ENCODE measurements at regions not wholly inside any gene's neighbourhood (a gene's known extent, or its start where the extent isn't known, plus 50 kb on each side); places are given as distances from the start of the nearest gene placed in this dataset.
"Not testable (repeated sequence)": the region's sequence is repeated elsewhere in the genome, so short reads cannot be mapped to it uniquely, and the experiment has no call there.

DNA sequence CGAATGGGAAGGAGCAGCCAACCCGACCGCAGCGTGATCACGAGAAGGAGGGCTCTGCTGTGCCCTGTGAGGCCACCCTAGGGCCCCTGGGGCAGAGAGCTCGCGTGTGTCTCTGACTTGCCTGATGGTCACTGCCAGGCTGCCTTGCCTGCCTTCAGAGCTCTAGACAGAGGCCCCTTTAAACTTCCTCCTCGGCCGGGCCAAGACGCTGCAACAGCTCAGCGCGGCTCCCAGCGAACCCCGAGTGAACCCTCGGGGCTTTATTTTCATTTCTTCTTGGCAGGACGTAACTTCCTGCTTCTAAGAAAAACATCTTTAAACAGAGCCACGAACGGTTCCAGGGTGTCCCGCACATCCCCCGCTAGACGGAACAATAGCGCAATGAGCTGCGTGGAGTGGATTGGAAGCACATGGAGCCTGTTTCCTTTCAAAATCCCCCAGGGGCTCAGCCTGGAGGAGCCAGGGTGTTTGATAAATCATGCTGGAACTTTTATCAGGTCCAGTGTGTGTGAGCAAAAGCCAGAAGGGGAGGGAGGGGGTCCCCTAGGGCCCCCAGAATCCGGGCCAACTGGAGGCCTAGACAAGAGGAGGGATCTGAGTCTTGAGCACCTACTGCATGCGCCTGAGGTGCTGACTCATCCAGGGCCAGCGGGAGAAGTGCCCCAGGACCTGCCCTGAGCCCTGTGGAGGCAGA, 134.1 kb upstream of the GDF10 start:
- intact Hi-C loops (cut with DNase I; ENCODE audit: low total_unique reads) = no loop called here
- TF ChIP-seq EP300 (IDR thresholded peaks at IDR 0.05) = no peak
- TF ChIP-seq POLR2A (IDR thresholded peaks at IDR 0.05) = no peak
- TF ChIP-seq, protein P1, sequence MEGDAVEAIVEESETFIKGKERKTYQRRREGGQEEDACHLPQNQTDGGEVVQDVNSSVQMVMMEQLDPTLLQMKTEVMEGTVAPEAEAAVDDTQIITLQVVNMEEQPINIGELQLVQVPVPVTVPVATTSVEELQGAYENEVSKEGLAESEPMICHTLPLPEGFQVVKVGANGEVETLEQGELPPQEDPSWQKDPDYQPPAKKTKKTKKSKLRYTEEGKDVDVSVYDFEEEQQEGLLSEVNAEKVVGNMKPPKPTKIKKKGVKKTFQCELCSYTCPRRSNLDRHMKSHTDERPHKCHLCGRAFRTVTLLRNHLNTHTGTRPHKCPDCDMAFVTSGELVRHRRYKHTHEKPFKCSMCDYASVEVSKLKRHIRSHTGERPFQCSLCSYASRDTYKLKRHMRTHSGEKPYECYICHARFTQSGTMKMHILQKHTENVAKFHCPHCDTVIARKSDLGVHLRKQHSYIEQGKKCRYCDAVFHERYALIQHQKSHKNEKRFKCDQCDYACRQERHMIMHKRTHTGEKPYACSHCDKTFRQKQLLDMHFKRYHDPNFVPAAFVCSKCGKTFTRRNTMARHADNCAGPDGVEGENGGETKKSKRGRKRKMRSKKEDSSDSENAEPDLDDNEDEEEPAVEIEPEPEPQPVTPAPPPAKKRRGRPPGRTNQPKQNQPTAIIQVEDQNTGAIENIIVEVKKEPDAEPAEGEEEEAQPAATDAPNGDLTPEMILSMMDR (IDR thresholded peaks at IDR 0.05) = no peak
- peak in 1 of 3 donors; percentile 44 for TF ChIP-seq POLR2AphosphoS5 (IDR thresholded peaks at IDR 0.05)
- Histone ChIP-seq H3K27ac (peak overlapping the region in 4 of 5 donors; percentile 59 to 83 (median 71)), H3K27me3 (peaks cover 0 to 4% (median 3%) of the 10 kb centered on the region in 3 donors), H3K36me3 (no peaks in the 10 kb centered on the region), H3K9me3 (no peaks in the 10 kb centered on the region), H3K4me3 (peak overlapping the region; percentile 15 to 29 (median 28)), H3K4me1 (peaks cover 6 to 31% (median 11%) of the 10 kb centered on the region in 4 donors)
- DNase-seq = peak in 1 of 2 donors; percentile 91
- WGBS, 5 donors = 18 to 45% (median 35%) methylated on average over 25 to 26 of the region's 26 CpGs

DNA sequence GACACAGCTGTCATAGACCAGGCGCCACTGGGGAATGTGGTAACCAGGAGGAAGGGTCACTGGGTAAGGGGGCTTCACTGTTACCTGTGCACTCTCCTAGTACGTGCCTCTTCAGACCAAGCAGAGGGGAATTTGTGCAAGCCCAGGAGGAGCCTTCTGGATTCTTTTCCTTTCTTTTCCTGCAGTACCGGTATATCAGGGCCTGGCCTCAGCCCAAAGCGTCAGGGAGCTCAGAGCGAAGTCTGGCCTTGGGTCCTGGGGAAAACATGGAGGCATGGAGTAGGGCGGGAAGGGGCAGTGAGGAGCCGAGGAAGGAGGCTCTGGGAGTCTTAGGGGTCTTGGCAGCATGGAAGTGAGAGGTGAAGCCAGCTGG, 133.6 kb upstream of the GDF10 start:
- 76 to 87% (median 77%) methylated on average over 7 of the region's 7 CpGs for WGBS, 5 donors
- intact Hi-C loops (cut with DNase I; ENCODE audit: low total_unique reads) = no loop called here
- peaks cover 6 to 30% (median 11%) of the 10 kb centered on the region in 4 donors for H3K4me1 ChIP-seq
- H3K4me3 ChIP-seq = no peak overlapping the region
- TF ChIP-seq POLR2A (IDR thresholded peaks at IDR 0.05) = no peak
- no peak for TF ChIP-seq POLR2AphosphoS5 (IDR thresholded peaks at IDR 0.05)
- H3K27me3 ChIP-seq = peaks cover 0 to 4% (median 3%) of the 10 kb centered on the region in 3 donors
- no peaks in the 10 kb centered on the region for H3K9me3 ChIP-seq
- H3K27ac ChIP-seq = peak overlapping the region in 4 of 5 donors; percentile 59 to 83 (median 71)
- H3K36me3 ChIP-seq = no peaks in the 10 kb centered on the region
- peak in 1 of 2 donors; percentile 34 for DNase-seq

DNA sequence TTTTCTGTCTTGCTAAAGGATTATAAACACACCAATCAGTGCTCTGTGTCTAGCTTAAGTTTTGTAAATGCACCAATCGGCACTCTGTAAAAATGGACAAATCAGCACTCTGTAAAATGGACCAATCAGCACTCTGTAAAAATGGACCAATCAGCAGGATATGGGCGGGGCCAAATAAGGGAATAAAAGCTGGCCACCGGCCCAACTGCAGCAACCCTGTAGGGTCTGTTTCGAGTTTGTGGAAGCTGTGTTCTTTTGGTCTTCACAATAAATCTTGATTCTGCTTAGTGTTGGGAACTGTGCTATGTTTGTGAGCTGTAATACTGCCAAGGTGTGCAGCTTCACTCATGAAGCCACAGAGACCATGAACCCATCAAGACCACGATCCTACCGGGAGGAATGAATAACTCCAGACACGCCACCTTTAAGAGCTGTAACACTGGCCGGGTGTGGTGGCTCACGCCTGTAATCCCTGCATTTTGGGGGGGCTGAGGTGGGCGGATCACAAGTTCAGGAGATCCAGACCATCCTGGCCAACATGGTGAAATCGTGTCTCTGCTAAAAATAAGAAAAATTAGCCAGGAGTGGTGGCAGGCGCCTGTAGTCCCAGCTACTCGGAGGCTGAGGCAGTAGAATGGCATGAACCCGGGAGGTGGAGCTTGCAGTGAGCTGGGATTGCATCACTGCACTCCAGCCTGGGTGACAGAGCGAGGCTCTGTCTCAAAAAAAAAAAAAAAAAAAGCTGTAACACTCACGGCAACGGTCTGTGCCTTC, 133.0 kb upstream of the GDF10 start:
- H3K36me3 ChIP-seq; H3K4me3 ChIP-seq; DNase-seq; H3K9me3 ChIP-seq; H3K27me3 ChIP-seq; intact Hi-C loops (cut with DNase I; ENCODE audit: low total_unique reads): not testable (repeated sequence)
- Histone ChIP-seq H3K4me1 (peaks cover 6 to 30% (median 11%) of the 10 kb centered on the region in 4 donors), H3K27ac (peak overlapping the region in 4 of 5 donors; percentile 59 to 83 (median 71))
- WGBS, 5 donors = 66 to 80% (median 77%) methylated on average over 17 of the region's 17 CpGs
- TF ChIP-seq POLR2AphosphoS5 (IDR thresholded peaks at IDR 0.05) = peak in 2 of 3 donors; percentile 3 to 18

DNA sequence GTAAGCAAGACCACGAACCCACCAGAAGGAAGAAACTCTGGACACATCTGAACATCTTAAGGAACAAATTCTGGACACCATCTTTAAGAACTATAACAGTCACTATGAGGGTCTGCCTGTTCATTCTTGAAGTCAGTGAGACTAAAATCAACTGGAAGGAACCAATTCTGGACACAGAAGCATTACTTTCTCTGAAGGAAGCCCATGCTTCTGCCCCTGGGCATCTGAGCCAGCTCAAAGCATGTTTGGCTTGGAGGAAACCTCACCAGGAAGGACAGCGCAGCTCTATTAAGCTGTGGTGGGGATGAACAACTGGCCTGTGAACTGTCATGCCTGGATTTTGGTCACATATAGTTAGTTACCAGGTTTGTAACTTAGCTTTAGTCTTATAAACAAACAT, 132.4 kb upstream of the GDF10 start:
- Histone ChIP-seq H3K36me3 (no peaks in the 10 kb centered on the region), H3K27me3 (peaks cover 0 to 4% (median 3%) of the 10 kb centered on the region in 3 donors), H3K27ac (peak overlapping the region in 4 of 5 donors; percentile 26 to 78 (median 57)), H3K4me3 (no peak overlapping the region), H3K9me3 (no peaks in the 10 kb centered on the region), H3K4me1 (peaks cover 6 to 30% (median 11%) of the 10 kb centered on the region in 4 donors)
- intact Hi-C loops (cut with DNase I; ENCODE audit: low total_unique reads) = no loop called here
- no peak for DNase-seq
- WGBS, 5 donors = 71 to 93% (median 74%) methylated on average over 2 of the region's 2 CpGs
- TF ChIP-seq POLR2AphosphoS5 (IDR thresholded peaks at IDR 0.05) (no peak), EP300 (IDR thresholded peaks at IDR 0.05) (no peak), POLR2A (IDR thresholded peaks at IDR 0.05) (no peak)
- TF ChIP-seq, protein P1 (IDR thresholded peaks at IDR 0.05) = no peak

DNA sequence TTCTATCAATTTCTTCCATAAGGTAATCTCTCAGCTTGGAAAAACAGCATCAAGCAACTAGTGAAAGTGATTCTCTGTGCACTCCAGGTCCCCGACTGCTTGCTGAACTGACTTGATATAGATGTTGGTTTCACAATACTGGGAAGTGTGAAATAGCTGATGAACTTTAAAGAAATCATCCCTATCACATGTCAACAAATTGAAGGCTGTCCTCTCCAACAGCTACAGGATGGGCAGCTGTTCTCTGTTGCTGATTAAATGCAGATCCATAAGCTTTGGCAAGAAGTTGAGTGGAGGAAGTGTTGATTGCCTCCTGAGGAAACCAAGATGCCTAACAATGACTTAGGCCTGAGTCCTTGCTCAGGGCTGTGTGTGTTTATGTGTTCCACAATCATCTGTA, 130.4 kb upstream of the GDF10 start:
- H3K4me1 ChIP-seq = peaks cover 6 to 30% (median 11%) of the 10 kb centered on the region in 4 donors
- DNase-seq = no peak
- H3K36me3 ChIP-seq = no peaks in the 10 kb centered on the region
- intact Hi-C loops (cut with DNase I; ENCODE audit: low total_unique reads) = no loop called here
- no peaks in the 10 kb centered on the region for H3K9me3 ChIP-seq
- 50 to 78% (median 68%) methylated on average over 1 of the region's 1 CpG for WGBS, 5 donors
- peaks cover 0 to 4% (median 3%) of the 10 kb centered on the region in 3 donors for H3K27me3 ChIP-seq
- no peak overlapping the region for H3K27ac ChIP-seq
- TF ChIP-seq, protein P1 (IDR thresholded peaks at IDR 0.05) = no peak
- TF ChIP-seq EP300 (IDR thresholded peaks at IDR 0.05) (no peak), POLR2AphosphoS5 (IDR thresholded peaks at IDR 0.05) (no peak), POLR2A (IDR thresholded peaks at IDR 0.05) (no peak)
- no peak overlapping the region for H3K4me3 ChIP-seq
